Ectodermal cell (in vitro differentiated cells): ENCODE measurements at regions not wholly inside any gene's neighbourhood (a gene's known extent, or its start where the extent isn't known, plus 50 kb on each side); places are given as distances from the start of the nearest gene placed in this dataset.
"Not testable (repeated sequence)": the region's sequence is repeated elsewhere in the genome, so short reads cannot be mapped to it uniquely, and the experiment has no call there.

Experiments
- H3K27ac ChIP-seq: 2 replicates; pipeline ENCODE4 v1.7.0; 2013; ENCODE audit warnings: mild to moderate bottlenecking, low read depth, low read length; ENCODE audit not compliant: insufficient read depth, poor library complexity, severe bottlenecking
- H3K27me3 ChIP-seq: 2 replicates; pipeline ENCODE4 v1.7.0; 2013; ENCODE audit warnings: mild to moderate bottlenecking, low read length; ENCODE audit not compliant: insufficient read depth, control insufficient read depth, poor library complexity, severe bottlenecking
- H3K36me3 ChIP-seq: one replicate; pipeline ENCODE4 v1.7.0; 2013; ENCODE audit warnings: low read length; ENCODE audit not compliant: control insufficient read depth, insufficient read depth
- H3K4me1 ChIP-seq: one replicate; pipeline ENCODE4 v1.7.0; 2013; ENCODE audit warnings: low read length; ENCODE audit not compliant: control insufficient read depth, insufficient read depth
- H3K4me3 ChIP-seq: 2 replicates; pipeline ENCODE4 v1.7.0; 2013; ENCODE audit warnings: low read depth, low read length, control low read depth; ENCODE audit not compliant: insufficient read depth
- H3K9me3 ChIP-seq: 2 replicates; pipeline ENCODE4 v1.7.0; 2013; ENCODE audit warnings: mild to moderate bottlenecking, low read length, moderate library complexity; ENCODE audit not compliant: control insufficient read depth
- WGBS, 2 experiments: methylation state at CpG; one replicate each; pipeline ENCODE4 v1.1.7; 2013; ENCODE audit warnings: missing lambda C conversion rate in 2 of 2; 5-methylcytosine and 5-hydroxymethylcytosine counted together

DNA sequence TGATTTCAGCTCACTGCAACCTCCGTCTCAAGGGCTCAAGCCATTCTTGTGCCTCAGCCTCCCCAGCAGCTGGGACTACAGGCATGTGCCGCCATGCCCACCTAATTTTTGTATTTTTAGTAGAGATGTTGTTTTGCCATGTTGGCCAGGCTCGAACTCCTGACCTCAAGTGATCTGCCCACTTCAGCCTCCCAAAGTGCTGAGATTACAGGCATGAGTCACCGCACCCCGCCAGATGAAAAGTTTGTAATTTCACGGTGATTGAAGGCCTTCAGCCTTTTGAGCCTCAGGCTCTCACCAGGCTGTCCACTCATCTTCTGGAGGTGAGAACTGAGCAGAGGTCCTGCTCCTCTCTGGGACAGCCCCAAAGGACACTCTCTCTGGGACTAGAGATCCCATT, 103.2 kb downstream of the HIF1AN start:
- not testable (repeated sequence) for H3K27ac ChIP-seq, H3K9me3 ChIP-seq, H3K36me3 ChIP-seq, H3K4me3 ChIP-seq
- Histone ChIP-seq H3K4me1 (peaks cover 19% of the 10 kb centered on the region), H3K27me3 (peaks cover 68% of the 10 kb centered on the region)
- 87 to 88% methylated on average over 6 of the region's 6 CpGs for WGBS, 2 experiments

DNA sequence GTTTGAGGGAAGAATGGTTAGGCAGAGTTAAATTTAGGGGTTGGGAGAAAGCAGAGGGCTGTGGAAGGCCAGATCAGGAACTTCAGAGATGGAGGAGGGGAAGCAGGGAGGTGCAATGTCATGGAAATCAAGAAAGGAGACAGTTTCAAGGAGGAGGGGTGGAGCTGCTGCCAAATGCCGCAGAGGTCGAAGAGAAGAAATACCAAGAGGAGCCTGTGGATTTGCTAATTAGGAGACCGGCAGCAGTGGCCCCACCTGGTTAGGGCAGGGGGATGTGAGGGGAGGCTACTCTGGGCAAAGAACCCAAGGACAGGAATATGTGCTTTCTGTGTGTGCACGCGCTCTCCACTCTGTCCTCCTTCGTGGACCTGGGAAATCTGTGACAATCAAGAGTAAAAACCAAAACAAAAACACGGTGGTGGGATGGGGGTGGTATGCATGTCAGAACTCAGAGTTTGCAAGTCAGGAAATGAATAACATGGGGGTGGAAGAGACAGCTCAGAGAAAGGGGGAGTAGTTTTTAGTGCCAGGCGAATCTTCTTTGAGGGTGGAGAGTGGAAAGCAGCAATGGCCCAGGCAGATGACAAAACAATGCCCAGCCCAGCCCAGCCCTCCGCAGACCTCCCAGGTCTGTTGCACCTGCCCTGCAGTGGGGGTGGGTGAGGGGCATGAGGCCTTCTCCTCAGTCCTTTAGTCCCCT, 102.9 kb upstream of the PAX2 start:
- WGBS, 2 experiments: 8 to 9% methylated on average over 9 of the region's 9 CpGs
- Histone ChIP-seq H3K4me1 (peaks cover 20% of the 10 kb centered on the region), H3K9me3 (no peaks in the 10 kb centered on the region), H3K36me3 (no peaks in the 10 kb centered on the region), H3K4me3 (no peak overlapping the region), H3K27ac (no peak overlapping the region), H3K27me3 (peaks cover 82% of the 10 kb centered on the region)

DNA sequence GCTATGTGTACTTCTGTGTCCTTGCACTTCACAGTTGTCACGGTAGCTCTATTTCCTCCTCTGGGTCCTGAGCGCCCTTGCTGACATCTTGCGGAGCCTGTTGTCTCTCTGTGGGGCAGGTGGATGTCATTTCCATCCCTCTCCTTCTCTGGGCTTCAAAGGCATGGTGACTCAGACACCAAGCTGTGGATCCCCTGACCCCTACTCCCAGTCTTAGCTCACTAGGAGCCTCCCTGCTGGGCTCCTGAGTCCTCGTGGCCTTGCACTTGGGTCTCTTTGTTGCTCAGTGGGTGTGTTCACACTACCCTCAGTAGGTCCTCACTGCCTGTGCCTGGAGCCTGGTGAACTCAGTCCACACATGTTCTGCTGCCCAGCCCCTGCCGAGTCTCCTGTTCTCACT, 100.3 kb upstream of the PAX2 start:
- no peaks in the 10 kb centered on the region for H3K9me3 ChIP-seq
- H3K4me3 ChIP-seq: no peak overlapping the region
- no peaks in the 10 kb centered on the region for H3K36me3 ChIP-seq
- H3K27me3 ChIP-seq: peaks cover 64% of the 10 kb centered on the region
- peaks cover 6% of the 10 kb centered on the region for H3K4me1 ChIP-seq
- no peak overlapping the region for H3K27ac ChIP-seq
- 73 to 74% methylated on average over 5 of the region's 5 CpGs for WGBS, 2 experiments

DNA sequence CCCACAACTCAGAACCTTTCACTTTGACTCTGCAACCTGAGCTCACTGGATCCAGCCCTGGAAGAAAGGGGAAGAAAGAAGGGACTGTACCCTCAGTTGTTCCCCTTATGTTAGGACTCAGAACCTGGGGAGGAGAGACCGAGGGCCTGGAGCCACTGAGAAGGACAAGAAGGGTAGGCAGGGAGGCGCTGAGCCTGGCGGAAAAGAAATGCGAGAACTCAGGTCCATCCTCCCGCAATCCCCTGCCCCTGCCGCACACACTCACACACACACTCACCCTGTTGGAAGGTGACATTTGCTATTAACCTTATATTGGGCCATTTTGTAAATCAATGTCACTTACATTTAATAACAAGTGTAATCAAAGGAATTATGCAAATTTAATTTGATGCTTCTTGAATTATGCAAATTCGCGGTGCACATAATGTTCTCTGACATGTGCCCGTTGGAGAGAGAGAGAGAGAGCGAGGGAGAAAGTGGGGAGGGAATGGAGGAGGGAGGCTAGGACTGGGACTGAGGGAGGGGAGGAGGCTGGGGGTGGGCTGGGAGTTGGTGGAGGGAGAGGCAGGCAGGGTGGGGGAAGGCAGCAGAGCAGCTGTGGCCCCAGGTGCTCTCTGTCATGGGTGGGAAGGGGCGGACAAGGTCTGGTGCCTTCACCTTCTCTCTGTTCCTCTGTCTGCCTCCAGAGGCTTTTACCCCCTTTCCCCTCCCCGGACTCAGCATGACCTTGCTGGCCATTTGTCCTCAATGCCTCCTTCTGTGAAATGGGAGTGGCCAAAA, 99.6 kb upstream of the PAX2 start:
- WGBS, 2 experiments: 27% methylated on average over 12 of the region's 12 CpGs
- Histone ChIP-seq H3K4me3 (no peak overlapping the region), H3K9me3 (no peaks in the 10 kb centered on the region), H3K36me3 (no peaks in the 10 kb centered on the region), H3K27me3 (peaks cover 57% of the 10 kb centered on the region), H3K27ac (no peak overlapping the region), H3K4me1 (peaks cover 6% of the 10 kb centered on the region)

DNA sequence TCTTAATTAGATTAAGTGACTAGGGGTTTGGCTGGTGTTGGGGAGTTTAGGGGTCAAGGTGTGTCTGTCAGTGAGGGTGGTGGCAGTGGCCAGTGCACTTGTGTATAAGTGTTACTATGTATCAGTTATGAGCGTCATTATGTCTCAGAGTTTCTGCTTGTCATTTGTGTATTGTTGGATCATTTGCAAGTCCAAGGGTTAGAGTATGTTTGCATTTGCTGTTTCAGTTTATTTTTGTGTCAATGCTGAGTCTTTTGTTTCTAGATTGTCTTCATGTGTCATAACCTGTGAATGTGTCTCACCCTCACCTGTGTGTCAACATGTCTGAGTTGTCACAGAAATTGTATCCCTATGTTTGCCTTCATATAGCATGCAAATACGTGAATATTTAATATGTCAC, 97.5 kb upstream of the PAX2 start:
- Histone ChIP-seq H3K36me3 (no peaks in the 10 kb centered on the region), H3K27me3 (peaks cover 48% of the 10 kb centered on the region), H3K9me3 (no peaks in the 10 kb centered on the region), H3K27ac (no peak overlapping the region), H3K4me1 (peaks cover 10% of the 10 kb centered on the region), H3K4me3 (no peak overlapping the region)
- WGBS, 2 experiments: 92 to 93% methylated on average over 2 of the region's 2 CpGs

DNA sequence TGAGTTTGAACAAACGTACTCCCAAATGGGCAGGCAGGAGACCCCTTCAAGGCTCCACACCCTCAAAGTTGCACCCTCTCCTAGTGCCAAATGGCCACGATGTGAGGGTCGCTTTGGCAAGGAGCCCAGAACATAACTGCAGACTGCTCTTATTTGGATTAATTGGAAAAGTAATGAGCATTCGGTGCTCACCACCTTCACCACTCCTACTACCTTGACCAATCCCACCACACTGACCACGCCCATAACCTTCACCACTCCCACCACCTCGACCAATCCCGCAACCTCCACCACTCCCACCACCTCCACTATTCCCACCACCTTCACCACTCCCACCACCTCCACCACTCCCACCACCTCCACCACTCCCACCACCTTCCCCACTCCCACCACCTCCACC, 94.7 kb upstream of the PAX2 start:
- H3K9me3 ChIP-seq: no peaks in the 10 kb centered on the region
- H3K27ac ChIP-seq: no peak overlapping the region
- H3K4me3 ChIP-seq: no peak overlapping the region
- 90% methylated on average over 7 of the region's 7 CpGs for WGBS, 2 experiments
- no peaks in the 10 kb centered on the region for H3K36me3 ChIP-seq
- H3K4me1 ChIP-seq: peaks cover 21% of the 10 kb centered on the region
- H3K27me3 ChIP-seq: peaks cover 53% of the 10 kb centered on the region

DNA sequence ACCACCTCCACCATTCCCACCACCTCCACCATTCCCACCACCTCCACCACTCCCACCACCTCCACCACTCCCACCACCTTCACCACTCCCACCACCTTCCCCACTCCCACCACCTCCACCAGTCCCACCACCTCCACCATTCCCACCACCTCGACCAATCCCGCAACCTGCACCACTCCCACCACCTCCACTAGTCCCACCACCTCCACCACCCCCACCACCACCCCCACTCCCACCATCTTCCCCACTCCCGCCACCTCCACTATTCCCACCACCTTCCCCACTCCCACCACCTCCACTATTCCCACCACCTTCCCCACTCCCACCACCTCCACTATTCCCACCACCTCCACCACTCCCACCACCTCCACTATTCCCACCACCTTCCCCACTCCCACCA, 94.3 kb upstream of the PAX2 start:
- H3K36me3 ChIP-seq, H3K4me3 ChIP-seq, H3K9me3 ChIP-seq, H3K27ac ChIP-seq: not testable (repeated sequence)
- 76 to 84% methylated on average over 3 of the region's 3 CpGs for WGBS, 2 experiments
- Histone ChIP-seq H3K27me3 (peaks cover 53% of the 10 kb centered on the region), H3K4me1 (peaks cover 23% of the 10 kb centered on the region)

DNA sequence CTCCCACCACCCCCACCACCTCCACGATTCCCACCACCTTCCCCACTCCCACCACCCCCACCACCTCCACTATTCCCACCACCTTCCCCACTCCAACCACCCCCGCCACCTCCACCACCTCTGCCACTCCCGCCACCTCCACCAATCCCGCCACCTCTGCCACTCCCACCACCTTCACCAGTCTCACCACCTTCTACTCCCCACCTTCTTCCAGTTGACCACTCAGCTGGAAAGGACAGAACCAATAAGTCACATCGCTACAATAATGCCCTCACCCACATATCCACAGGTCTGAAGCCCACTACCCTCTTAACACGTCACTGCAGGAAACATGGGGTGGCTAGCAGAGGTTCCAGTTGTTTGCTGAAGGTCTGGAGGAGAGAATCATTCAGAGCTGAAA, 93.5 kb upstream of the PAX2 start:
- no peak overlapping the region for H3K27ac ChIP-seq
- H3K9me3 ChIP-seq: no peaks in the 10 kb centered on the region
- H3K36me3 ChIP-seq: no peaks in the 10 kb centered on the region
- WGBS, 2 experiments: 95 to 98% methylated on average over 5 of the region's 6 CpGs
- no peak overlapping the region for H3K4me3 ChIP-seq
- peaks cover 53% of the 10 kb centered on the region for H3K27me3 ChIP-seq
- H3K4me1 ChIP-seq: peaks cover 24% of the 10 kb centered on the region

DNA sequence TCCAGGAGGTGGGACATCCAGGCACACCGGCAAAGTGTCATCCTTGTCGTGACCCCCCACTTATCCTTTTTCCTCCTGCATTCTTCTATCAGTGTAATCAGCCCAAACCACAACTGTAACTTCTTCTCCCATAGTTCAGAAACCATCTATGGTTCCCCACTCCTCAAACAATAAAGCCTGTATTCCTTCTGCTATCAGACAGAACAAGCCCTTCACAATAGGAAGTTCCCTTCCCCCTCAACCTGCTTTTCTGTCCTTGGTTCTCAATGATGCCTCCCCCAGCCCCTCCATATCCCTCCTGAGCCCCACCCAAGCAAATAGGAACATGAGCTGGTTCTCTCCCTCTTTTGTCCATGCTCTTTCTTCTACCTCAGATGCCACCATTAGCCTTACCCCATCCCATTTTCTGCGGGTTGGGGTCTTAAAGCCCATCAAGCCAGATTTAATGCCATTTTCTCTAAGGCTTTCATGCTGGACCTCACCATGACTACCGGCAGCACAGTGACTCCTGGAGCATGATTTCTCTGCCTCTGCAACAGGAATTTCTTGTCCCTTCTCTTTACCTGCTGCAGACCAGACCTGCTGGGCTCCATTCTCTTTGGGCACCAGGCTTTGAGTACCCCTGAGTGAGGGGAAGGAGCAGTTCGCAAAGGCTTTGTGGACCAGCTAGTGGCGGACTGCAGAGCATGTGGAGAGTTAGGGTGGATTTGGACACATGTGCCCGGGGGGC, 92.8 kb upstream of the PAX2 start:
- WGBS, 2 experiments: 76 to 80% methylated on average over 7 of the region's 7 CpGs
- peaks cover 57% of the 10 kb centered on the region for H3K27me3 ChIP-seq
- H3K4me1 ChIP-seq: peaks cover 24% of the 10 kb centered on the region
- no peak overlapping the region for H3K4me3 ChIP-seq
- H3K27ac ChIP-seq: no peak overlapping the region
- no peaks in the 10 kb centered on the region for H3K36me3 ChIP-seq
- no peaks in the 10 kb centered on the region for H3K9me3 ChIP-seq

DNA sequence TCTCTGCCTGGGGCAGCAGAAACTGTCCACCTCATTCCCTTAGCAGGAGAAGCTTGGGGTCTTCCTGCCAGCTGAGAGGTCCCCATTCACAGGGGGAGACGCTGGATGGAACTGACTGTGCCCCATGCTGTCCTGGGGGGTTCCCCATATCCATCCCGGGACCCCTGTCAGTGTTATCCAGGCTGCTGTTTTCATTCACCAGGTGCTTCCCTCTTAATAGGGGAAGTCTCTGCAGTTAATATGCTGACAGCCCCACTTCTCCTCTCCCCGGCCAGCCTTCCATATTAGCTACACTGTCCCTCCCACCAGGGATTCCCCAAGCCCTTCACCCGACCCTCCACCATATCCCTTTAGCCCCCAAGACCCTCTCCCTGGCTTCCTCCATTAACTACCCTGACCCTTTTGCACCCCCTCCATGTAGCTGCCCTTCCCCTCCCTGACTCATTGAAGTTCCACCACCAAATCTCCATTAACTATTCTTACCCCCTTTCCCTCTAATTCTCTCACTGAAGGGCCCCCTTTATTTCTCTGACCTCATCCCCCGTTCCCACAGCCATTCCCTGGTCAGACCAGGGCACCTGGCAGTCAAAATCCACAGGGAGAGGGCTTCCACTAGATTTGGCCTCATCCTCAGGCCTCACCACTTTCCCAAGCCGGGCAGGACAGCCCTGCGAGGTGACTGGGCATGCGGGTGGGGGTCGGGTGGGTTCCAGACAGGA, 92.0 kb upstream of the PAX2 start:
- peaks cover 66% of the 10 kb centered on the region for H3K27me3 ChIP-seq
- H3K9me3 ChIP-seq: no peaks in the 10 kb centered on the region
- H3K4me3 ChIP-seq: no peak overlapping the region
- no peak overlapping the region for H3K27ac ChIP-seq
- no peaks in the 10 kb centered on the region for H3K36me3 ChIP-seq
- WGBS, 2 experiments: 21 to 22% methylated on average over 9 of the region's 9 CpGs
- H3K4me1 ChIP-seq: peaks cover 24% of the 10 kb centered on the region
